A673 (cell line): ENCODE measurements at regions not wholly inside any gene's neighbourhood (a gene's known extent, or its start where the extent isn't known, plus 50 kb on each side); places are given as distances from the start of the nearest gene placed in this dataset.

Source experiments
- CTCF ChIP-seq: fragments of 300-800, 200-600 bp; sonication (generic); conservative IDR thresholded peaks from 2 replicates; pipeline ENCODE4 v1.5.1; 2017; ENCODE audit warnings: low read depth, mild to moderate bottlenecking, antibody characterized with exemption, low read length, moderate library complexity, mixed read lengths
- EZH2 ChIP-seq: fragments of 200-600 bp; sonication (generic); IDR thresholded peaks from 2 replicates; pipeline ENCODE4 v1.6.1; 2017; ENCODE audit warnings: borderline replicate concordance, low read depth, mild to moderate bottlenecking, mixed read lengths, antibody characterized with exemption, low read length; ENCODE audit not compliant: poor library complexity, severe bottlenecking

GRCh38 chr10:83935911-83936310 is 203.4 kb upstream of the GHITM start:
- TF ChIP-seq CTCF (no peak), EZH2 (no peak)
